OCI-LY3 (cell line): ENCODE measurements at regions not wholly inside any gene's neighbourhood (a gene's known extent, or its start where the extent isn't known, plus 50 kb on each side); places are given as distances from the start of the nearest gene placed in this dataset.

Experiments used
- EZH2phosphoT487 ChIP-seq: fragments of 200-600 bp; shearing (Covaris generic); IDR thresholded peaks from 2 replicates; pipeline ENCODE4 v1.6.1; 2018; ENCODE audit warnings: antibody characterized with exemption, mixed run types, low read depth
- TF ChIP-seq, protein P1 (sequence below): fragments of 200-600, 300-600 bp; sonication (generic); IDR thresholded peaks from 2 replicates; pipeline ENCODE4 v1.5.1; 2014; ENCODE audit warnings: antibody characterized with exemption, low read length, low read depth

DNA sequence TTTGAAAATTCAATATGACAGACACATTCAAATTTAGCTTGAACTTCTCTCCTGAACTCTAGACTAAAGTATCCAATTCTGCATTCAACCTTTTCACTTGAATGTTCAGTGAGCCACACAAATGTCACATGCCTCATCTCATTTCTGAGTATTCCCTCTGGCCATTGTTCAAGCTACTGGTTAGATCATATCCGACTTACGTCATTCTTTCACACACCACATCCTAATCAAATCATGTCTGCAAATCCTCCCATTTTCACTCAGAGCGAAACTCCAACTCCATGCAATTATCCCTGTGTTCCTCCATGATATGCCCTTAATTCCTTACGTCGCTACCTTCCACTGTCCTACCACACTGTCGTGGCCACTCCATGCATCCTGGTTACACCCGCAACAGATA lies 425.1 kb downstream of the CBLN2 start:
- TF ChIP-seq, protein P1, sequence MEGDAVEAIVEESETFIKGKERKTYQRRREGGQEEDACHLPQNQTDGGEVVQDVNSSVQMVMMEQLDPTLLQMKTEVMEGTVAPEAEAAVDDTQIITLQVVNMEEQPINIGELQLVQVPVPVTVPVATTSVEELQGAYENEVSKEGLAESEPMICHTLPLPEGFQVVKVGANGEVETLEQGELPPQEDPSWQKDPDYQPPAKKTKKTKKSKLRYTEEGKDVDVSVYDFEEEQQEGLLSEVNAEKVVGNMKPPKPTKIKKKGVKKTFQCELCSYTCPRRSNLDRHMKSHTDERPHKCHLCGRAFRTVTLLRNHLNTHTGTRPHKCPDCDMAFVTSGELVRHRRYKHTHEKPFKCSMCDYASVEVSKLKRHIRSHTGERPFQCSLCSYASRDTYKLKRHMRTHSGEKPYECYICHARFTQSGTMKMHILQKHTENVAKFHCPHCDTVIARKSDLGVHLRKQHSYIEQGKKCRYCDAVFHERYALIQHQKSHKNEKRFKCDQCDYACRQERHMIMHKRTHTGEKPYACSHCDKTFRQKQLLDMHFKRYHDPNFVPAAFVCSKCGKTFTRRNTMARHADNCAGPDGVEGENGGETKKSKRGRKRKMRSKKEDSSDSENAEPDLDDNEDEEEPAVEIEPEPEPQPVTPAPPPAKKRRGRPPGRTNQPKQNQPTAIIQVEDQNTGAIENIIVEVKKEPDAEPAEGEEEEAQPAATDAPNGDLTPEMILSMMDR, result no peak
- TF ChIP-seq EZH2phosphoT487, result no peak
